ENCODE measurements at regions not wholly inside any gene's neighbourhood (a gene's known extent, or its start where the extent isn't known, plus 50 kb on each side); places are given as distances from the start of the nearest gene placed in this dataset.

DNA sequence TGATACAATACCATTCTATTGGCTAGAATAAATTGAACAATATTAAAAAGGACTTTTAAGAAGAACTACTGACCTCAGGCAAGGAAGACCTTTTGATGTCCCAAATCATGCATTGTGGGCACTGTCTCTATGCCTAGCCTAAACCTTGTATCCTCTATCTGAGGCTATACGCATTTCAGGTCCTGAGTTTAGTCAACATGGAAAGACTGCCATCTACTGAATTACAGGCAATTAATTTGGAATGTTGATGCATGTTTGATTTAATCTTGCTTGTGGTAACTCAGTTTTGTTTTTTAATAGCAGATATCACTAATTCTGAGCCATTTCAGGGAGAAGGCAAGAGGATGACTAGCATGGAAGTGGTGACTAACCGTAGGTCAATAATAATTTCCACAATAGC lies 585.3 kb upstream of the CCNG1 start:
- TF ChIP-seq, protein P1, sequence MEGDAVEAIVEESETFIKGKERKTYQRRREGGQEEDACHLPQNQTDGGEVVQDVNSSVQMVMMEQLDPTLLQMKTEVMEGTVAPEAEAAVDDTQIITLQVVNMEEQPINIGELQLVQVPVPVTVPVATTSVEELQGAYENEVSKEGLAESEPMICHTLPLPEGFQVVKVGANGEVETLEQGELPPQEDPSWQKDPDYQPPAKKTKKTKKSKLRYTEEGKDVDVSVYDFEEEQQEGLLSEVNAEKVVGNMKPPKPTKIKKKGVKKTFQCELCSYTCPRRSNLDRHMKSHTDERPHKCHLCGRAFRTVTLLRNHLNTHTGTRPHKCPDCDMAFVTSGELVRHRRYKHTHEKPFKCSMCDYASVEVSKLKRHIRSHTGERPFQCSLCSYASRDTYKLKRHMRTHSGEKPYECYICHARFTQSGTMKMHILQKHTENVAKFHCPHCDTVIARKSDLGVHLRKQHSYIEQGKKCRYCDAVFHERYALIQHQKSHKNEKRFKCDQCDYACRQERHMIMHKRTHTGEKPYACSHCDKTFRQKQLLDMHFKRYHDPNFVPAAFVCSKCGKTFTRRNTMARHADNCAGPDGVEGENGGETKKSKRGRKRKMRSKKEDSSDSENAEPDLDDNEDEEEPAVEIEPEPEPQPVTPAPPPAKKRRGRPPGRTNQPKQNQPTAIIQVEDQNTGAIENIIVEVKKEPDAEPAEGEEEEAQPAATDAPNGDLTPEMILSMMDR (IDR thresholded peaks at IDR 0.05) = no peak
- TF ChIP-seq POLR2A (IDR thresholded peaks at IDR 0.05; ENCODE audit: low read length) (no peak), EP300 (IDR thresholded peaks at IDR 0.05) (no peak), CHD4 (IDR thresholded peaks at IDR 0.05; ENCODE audit: borderline replicate concordance) (no peak), BHLHE40 (IDR thresholded peaks at IDR 0.05; ENCODE audit: low read depth, low read length) (no peak), RFX5 (IDR thresholded peaks at IDR 0.05) (no peak), FOSL2 (IDR thresholded peaks at IDR 0.05) (no peak), FOSL2 (CRISPR knock-in tag; IDR thresholded peaks at IDR 0.05) (no peak)
- TF ChIP-seq, protein P2, sequence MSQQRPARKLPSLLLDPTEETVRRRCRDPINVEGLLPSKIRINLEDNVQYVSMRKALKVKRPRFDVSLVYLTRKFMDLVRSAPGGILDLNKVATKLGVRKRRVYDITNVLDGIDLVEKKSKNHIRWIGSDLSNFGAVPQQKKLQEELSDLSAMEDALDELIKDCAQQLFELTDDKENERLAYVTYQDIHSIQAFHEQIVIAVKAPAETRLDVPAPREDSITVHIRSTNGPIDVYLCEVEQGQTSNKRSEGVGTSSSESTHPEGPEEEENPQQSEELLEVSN (IDR thresholded peaks at IDR 0.05; ENCODE audit: borderline replicate concordance, low read depth) = no peak
